HUES64 (cell line): ENCODE measurements at regions not wholly inside any gene's neighbourhood (a gene's known extent, or its start where the extent isn't known, plus 50 kb on each side); places are given as distances from the start of the nearest gene placed in this dataset.

Source experiments
- H3K27ac ChIP-seq: 2 replicates; pipeline ENCODE4 v1.7.0; 2013; ENCODE audit warnings: low read depth, low read length, inconsistent platforms
- H3K27me3 ChIP-seq: 2 replicates; pipeline ENCODE4 v1.6.1; 2013; ENCODE audit warnings: mild to moderate bottlenecking, low read length; ENCODE audit not compliant: insufficient read depth
- H3K36me3 ChIP-seq: 2 replicates; pipeline ENCODE4 v1.6.1; 2013; ENCODE audit warnings: mild to moderate bottlenecking, low read length; ENCODE audit not compliant: insufficient read depth
- H3K4me1 ChIP-seq: 2 replicates; pipeline ENCODE4 v1.6.1; 2013; ENCODE audit warnings: mild to moderate bottlenecking, low read length, moderate library complexity; ENCODE audit not compliant: insufficient read depth
- H3K4me3 ChIP-seq: 2 replicates; pipeline ENCODE4 v1.5.1; 2013; ENCODE audit warnings: mild to moderate bottlenecking, low read length, moderate library complexity
- H3K9ac ChIP-seq: 2 replicates; pipeline ENCODE4 v1.6.1; 2013; ENCODE audit warnings: mild to moderate bottlenecking, low read depth, low read length
- H3K9me3 ChIP-seq: 2 replicates; pipeline ENCODE4 v1.6.1; 2013; ENCODE audit warnings: low read depth, low read length; ENCODE audit not compliant: insufficient read depth
- WGBS: fragments of 150-250, 120-280 bp; methylation state at CpG from one replicate; pipeline ENCODE4 v1.1.7; 2013; ENCODE audit warnings: missing lambda C conversion rate; 5-methylcytosine and 5-hydroxymethylcytosine counted together

GRCh38 chr10:62517252-62517651, 143.1 kb downstream of the ZNF365 start:
- Histone ChIP-seq H3K27me3 (no peaks in the 10 kb centered on the region), H3K9ac (no peak overlapping the region), H3K9me3 (no peaks in the 10 kb centered on the region), H3K27ac (no peak overlapping the region), H3K36me3 (no peaks in the 10 kb centered on the region), H3K4me3 (no peak overlapping the region), H3K4me1 (no peaks in the 10 kb centered on the region)
- 97% methylated on average over 2 of the region's 2 CpGs for WGBS

- WGBS, result 92% methylated on average over 6 of the region's 6 CpGs
- H3K9me3 ChIP-seq, result no peaks in the 10 kb centered on the region
- no peak overlapping the region for H3K9ac ChIP-seq
- H3K4me3 ChIP-seq, result no peak overlapping the region
- H3K36me3 ChIP-seq, result no peaks in the 10 kb centered on the region
- no peaks in the 10 kb centered on the region for H3K4me1 ChIP-seq
- H3K27me3 ChIP-seq, result no peaks in the 10 kb centered on the region
- H3K27ac ChIP-seq, result no peak overlapping the region
Observed at GRCh38 chr10:62527019-62527827, 153.1 kb downstream of the ZNF365 start.

- 88% methylated on average over 1 of the region's 1 CpG for WGBS
- Histone ChIP-seq H3K27ac (no peak overlapping the region), H3K4me1 (no peaks in the 10 kb centered on the region), H3K27me3 (no peaks in the 10 kb centered on the region), H3K9me3 (no peaks in the 10 kb centered on the region), H3K4me3 (no peak overlapping the region), H3K9ac (no peak overlapping the region), H3K36me3 (no peaks in the 10 kb centered on the region)
Observed at GRCh38 chr10:62528441-62528840, 154.3 kb downstream of the ZNF365 start.

- no peaks in the 10 kb centered on the region for H3K36me3 ChIP-seq
Observed at GRCh38 chr10:62529396-62529795, 155.2 kb downstream of the ZNF365 start.

GRCh38 chr10:62534031-62534430, 159.9 kb downstream of the ZNF365 start:
- Histone ChIP-seq H3K4me3 (no peak overlapping the region), H3K9ac (no peak overlapping the region), H3K9me3 (no peaks in the 10 kb centered on the region), H3K36me3 (no peaks in the 10 kb centered on the region), H3K27me3 (no peaks in the 10 kb centered on the region), H3K27ac (no peak overlapping the region), H3K4me1 (no peaks in the 10 kb centered on the region; the same call in 1 of the 2 replicates)
- WGBS, result 77% methylated on average over 2 of the region's 2 CpGs

More at GRCh38 chr10:62529396-62529795, 155.2 kb downstream of the ZNF365 start:
- WGBS, result 89% methylated on average over 2 of the region's 2 CpGs
- H3K4me3 ChIP-seq, result no peak overlapping the region
- H3K27me3 ChIP-seq, result no peaks in the 10 kb centered on the region
- no peak overlapping the region for H3K9ac ChIP-seq
- H3K4me1 ChIP-seq, result no peaks in the 10 kb centered on the region
- H3K27ac ChIP-seq, result no peak overlapping the region
- H3K9me3 ChIP-seq, result no peaks in the 10 kb centered on the region

GRCh38 chr10:62538606-62539005, 164.4 kb downstream of the ZNF365 start:
- H3K9me3 ChIP-seq, result no peaks in the 10 kb centered on the region
- 97% methylated on average over 6 of the region's 6 CpGs for WGBS
- no peak overlapping the region for H3K27ac ChIP-seq
- H3K4me1 ChIP-seq, result no peaks in the 10 kb centered on the region; the same call in 1 of the 2 replicates
- no peak overlapping the region for H3K4me3 ChIP-seq
- H3K9ac ChIP-seq, result no peak overlapping the region
- no peaks in the 10 kb centered on the region for H3K27me3 ChIP-seq
- H3K36me3 ChIP-seq, result no peaks in the 10 kb centered on the region

GRCh38 chr10:62540389-62540788, 166.2 kb downstream of the ZNF365 start:
- H3K36me3 ChIP-seq, result no peaks in the 10 kb centered on the region
- H3K9ac ChIP-seq, result no peak overlapping the region
- H3K27ac ChIP-seq, result no peak overlapping the region
- no peak overlapping the region for H3K4me3 ChIP-seq
- H3K27me3 ChIP-seq, result no peaks in the 10 kb centered on the region
- H3K4me1 ChIP-seq, result no peaks in the 10 kb centered on the region; the same call in 1 of the 2 replicates
- 92% methylated on average over 3 of the region's 3 CpGs for WGBS
- H3K9me3 ChIP-seq, result no peaks in the 10 kb centered on the region

GRCh38 chr10:62541811-62542210, 167.6 kb downstream of the ZNF365 start:
- Histone ChIP-seq H3K9ac (no peak overlapping the region), H3K36me3 (no peaks in the 10 kb centered on the region), H3K4me1 (no peaks in the 10 kb centered on the region), H3K27me3 (no peaks in the 10 kb centered on the region), H3K27ac (no peak overlapping the region), H3K4me3 (no peak overlapping the region), H3K9me3 (no peaks in the 10 kb centered on the region)
- 93% methylated on average over 7 of the region's 7 CpGs for WGBS

GRCh38 chr10:62543571-62544355, 169.6 kb downstream of the ZNF365 start:
- Histone ChIP-seq H3K36me3 (no peaks in the 10 kb centered on the region), H3K9ac (no peak overlapping the region), H3K27ac (no peak overlapping the region), H3K4me1 (no peaks in the 10 kb centered on the region), H3K9me3 (no peaks in the 10 kb centered on the region), H3K27me3 (no peaks in the 10 kb centered on the region), H3K4me3 (no peak overlapping the region)
- 96% methylated on average over 9 of the region's 9 CpGs for WGBS

- no peaks in the 10 kb centered on the region for H3K4me1 ChIP-seq
- H3K9me3 ChIP-seq, result no peaks in the 10 kb centered on the region
- no peak overlapping the region for H3K27ac ChIP-seq
- H3K27me3 ChIP-seq, result no peaks in the 10 kb centered on the region
- H3K4me3 ChIP-seq, result no peak overlapping the region
- no peak overlapping the region for H3K9ac ChIP-seq
- WGBS, result 92% methylated on average over 4 of the region's 5 CpGs
- H3K36me3 ChIP-seq, result no peaks in the 10 kb centered on the region
Observed at GRCh38 chr10:62545160-62546066, 171.2 kb downstream of the ZNF365 start.
